Peyer's patch (tissue), 4 donors: ENCODE measurements at regions not wholly inside any gene's neighbourhood (a gene's known extent, or its start where the extent isn't known, plus 50 kb on each side); places are given as distances from the start of the nearest gene placed in this dataset.
A peak's percentile ranks its signal among the peaks of the same experiment; 100 is the strongest.

Experiments used
- DNase-seq, 3 donors: peaks; one replicate each; pipeline ENCODE4 v3.0.0-alpha.2; 2017 to 2019
- H3K27ac ChIP-seq, 4 donors: fragments of 200-600 bp; sonication (generic); one replicate each; pipeline ENCODE4 v1.5.1; 2016 to 2019
- H3K27me3 ChIP-seq, 2 donors: fragments of 200-600 bp; sonication (generic); one replicate each; pipeline ENCODE4 v1.5.1; 2019
- H3K36me3 ChIP-seq, 3 donors: fragments of 200-600 bp; sonication (generic); one replicate each; pipeline ENCODE4 v1.5.1; 2016 to 2019
- H3K4me1 ChIP-seq, 4 donors: fragments of 200-600 bp; sonication (generic); one replicate each; pipeline ENCODE4 v1.5.1; 2016 to 2019
- H3K4me3 ChIP-seq, 4 donors: fragments of 200-600 bp; sonication (generic); 1 replicate in 3 of 4; 2 replicates in 1 of 4; pipeline ENCODE4 v1.5.1; 2016 to 2019; ENCODE audit warnings: mild to moderate bottlenecking in 1 of 4
- H3K9me3 ChIP-seq, 4 donors: fragments of 200-600 bp; sonication (generic); one replicate each; pipeline ENCODE4 v1.5.1; 2016 to 2019; ENCODE audit warnings: mild to moderate bottlenecking in 1 of 4
- POLR2A ChIP-seq, 2 donors: fragments of 450-650 bp; IDR thresholded peaks; one replicate each; pipeline ENCODE4 v1.5.1; 2017; ENCODE audit warnings: antibody characterized with exemption in 2 of 2, mild to moderate bottlenecking in 2 of 2, moderate library complexity in 2 of 2
- TF ChIP-seq, protein P1 (sequence below), 6 experiments: fragments of 450-650 bp in 4 of 6; fragments of 200-600 bp in 2 of 6; sonication (generic) in 1 of 6; IDR thresholded peaks; one replicate each; pipeline ENCODE4 v1.5.1; 2017 to 2019; ENCODE audit warnings: antibody characterized with exemption in 6 of 6, mild to moderate bottlenecking in 3 of 6, moderate library complexity in 1 of 6

- Histone ChIP-seq H3K27ac (no peak overlapping the region), H3K9me3 (no peaks in the 10 kb centered on the region), H3K4me1 (no peaks in the 10 kb centered on the region), H3K27me3 (no peaks in the 10 kb centered on the region), H3K36me3 (no peaks in the 10 kb centered on the region), H3K4me3 (no peak overlapping the region)
- DNase-seq, result no peak
- TF ChIP-seq, protein P1, sequence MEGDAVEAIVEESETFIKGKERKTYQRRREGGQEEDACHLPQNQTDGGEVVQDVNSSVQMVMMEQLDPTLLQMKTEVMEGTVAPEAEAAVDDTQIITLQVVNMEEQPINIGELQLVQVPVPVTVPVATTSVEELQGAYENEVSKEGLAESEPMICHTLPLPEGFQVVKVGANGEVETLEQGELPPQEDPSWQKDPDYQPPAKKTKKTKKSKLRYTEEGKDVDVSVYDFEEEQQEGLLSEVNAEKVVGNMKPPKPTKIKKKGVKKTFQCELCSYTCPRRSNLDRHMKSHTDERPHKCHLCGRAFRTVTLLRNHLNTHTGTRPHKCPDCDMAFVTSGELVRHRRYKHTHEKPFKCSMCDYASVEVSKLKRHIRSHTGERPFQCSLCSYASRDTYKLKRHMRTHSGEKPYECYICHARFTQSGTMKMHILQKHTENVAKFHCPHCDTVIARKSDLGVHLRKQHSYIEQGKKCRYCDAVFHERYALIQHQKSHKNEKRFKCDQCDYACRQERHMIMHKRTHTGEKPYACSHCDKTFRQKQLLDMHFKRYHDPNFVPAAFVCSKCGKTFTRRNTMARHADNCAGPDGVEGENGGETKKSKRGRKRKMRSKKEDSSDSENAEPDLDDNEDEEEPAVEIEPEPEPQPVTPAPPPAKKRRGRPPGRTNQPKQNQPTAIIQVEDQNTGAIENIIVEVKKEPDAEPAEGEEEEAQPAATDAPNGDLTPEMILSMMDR (IDR thresholded peaks at IDR 0.05), result no peak
- no peak for TF ChIP-seq POLR2A (IDR thresholded peaks at IDR 0.05)
Measured at GRCh38 chr3:23077126-23077525, 126.0 kb upstream of the UBE2E2 start.

DNA sequence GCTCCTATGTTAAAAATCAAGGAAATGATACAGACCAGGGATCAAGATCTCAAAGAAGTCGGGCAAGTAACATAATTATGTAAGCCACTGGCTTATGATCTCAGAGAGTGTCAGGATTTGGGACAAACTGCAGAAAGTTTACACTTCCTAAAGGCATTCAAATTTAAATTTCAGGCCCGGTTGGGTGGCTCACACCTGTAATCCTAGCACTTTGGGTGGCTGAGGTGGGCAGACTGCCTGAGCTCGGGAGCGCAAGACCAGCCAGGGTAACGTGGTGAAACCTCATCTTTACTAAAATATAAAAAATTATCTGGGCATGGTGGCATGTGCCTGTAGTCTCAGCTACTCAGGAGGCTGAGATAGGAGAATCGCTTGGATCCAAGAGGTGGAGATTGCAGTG, 124.4 kb upstream of the UBE2E2 start:
- TF ChIP-seq, protein P1 (IDR thresholded peaks at IDR 0.05), result no peak
- no peak for TF ChIP-seq POLR2A (IDR thresholded peaks at IDR 0.05)
- H3K27ac ChIP-seq, result no peak overlapping the region
- no peaks in the 10 kb centered on the region for H3K36me3 ChIP-seq
- H3K27me3 ChIP-seq, result no peaks in the 10 kb centered on the region
- H3K4me3 ChIP-seq, result no peak overlapping the region
- no peaks in the 10 kb centered on the region for H3K4me1 ChIP-seq
- H3K9me3 ChIP-seq, result no peaks in the 10 kb centered on the region
- no peak for DNase-seq

- Histone ChIP-seq H3K36me3 (no peaks in the 10 kb centered on the region), H3K9me3 (no peaks in the 10 kb centered on the region), H3K27ac (no peak overlapping the region), H3K4me1 (no peaks in the 10 kb centered on the region), H3K4me3 (peak overlapping the region in 1 of 4 donors; percentile 13), H3K27me3 (no peaks in the 10 kb centered on the region)
- no peak for DNase-seq
- TF ChIP-seq, protein P1 (IDR thresholded peaks at IDR 0.05), result no peak
- no peak for TF ChIP-seq POLR2A (IDR thresholded peaks at IDR 0.05)
Measured at GRCh38 chr3:23079976-23080375, 123.2 kb upstream of the UBE2E2 start.

- no peaks in the 10 kb centered on the region for H3K27me3 ChIP-seq
- no peak for DNase-seq
- no peak for TF ChIP-seq POLR2A (IDR thresholded peaks at IDR 0.05)
Measured at GRCh38 chr3:23083701-23084100, 119.4 kb upstream of the UBE2E2 start.

GRCh38 chr3:23084367-23084766, 118.8 kb upstream of the UBE2E2 start:
- no peaks in the 10 kb centered on the region for H3K36me3 ChIP-seq
- no peaks in the 10 kb centered on the region for H3K9me3 ChIP-seq
- no peaks in the 10 kb centered on the region for H3K27me3 ChIP-seq
- TF ChIP-seq POLR2A (IDR thresholded peaks at IDR 0.05), result no peak
- TF ChIP-seq, protein P1 (IDR thresholded peaks at IDR 0.05), result no peak
- no peak for DNase-seq
- no peaks in the 10 kb centered on the region for H3K4me1 ChIP-seq
- H3K4me3 ChIP-seq, result no peak overlapping the region
- no peak overlapping the region for H3K27ac ChIP-seq

More at GRCh38 chr3:23083701-23084100, 119.4 kb upstream of the UBE2E2 start:
- Histone ChIP-seq H3K36me3 (no peaks in the 10 kb centered on the region), H3K27ac (no peak overlapping the region), H3K9me3 (no peaks in the 10 kb centered on the region), H3K4me1 (no peaks in the 10 kb centered on the region), H3K4me3 (no peak overlapping the region)

DNA sequence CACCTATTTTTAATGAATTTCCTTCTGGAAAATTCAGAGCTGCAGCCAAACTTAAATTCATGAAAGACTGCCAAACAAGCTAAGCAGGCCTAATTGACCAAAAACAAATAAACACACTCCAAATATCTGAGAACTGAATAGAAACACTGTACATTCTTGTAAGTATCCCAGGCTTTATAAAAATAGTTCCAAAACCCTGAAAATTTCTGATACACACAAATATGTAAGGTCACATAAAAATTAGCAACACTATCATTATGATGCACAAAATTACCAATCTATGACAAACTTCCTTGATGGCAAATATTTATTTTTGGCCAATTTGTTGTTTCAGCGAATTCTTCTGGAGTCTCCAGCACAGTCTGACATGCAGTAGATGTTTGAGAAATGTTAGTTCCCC, 117.9 kb upstream of the UBE2E2 start:
- Histone ChIP-seq H3K36me3 (no peaks in the 10 kb centered on the region), H3K4me3 (no peak overlapping the region), H3K27me3 (no peaks in the 10 kb centered on the region), H3K9me3 (no peaks in the 10 kb centered on the region), H3K27ac (no peak overlapping the region), H3K4me1 (no peaks in the 10 kb centered on the region)
- TF ChIP-seq, protein P1 (IDR thresholded peaks at IDR 0.05), result no peak
- no peak for TF ChIP-seq POLR2A (IDR thresholded peaks at IDR 0.05)
- DNase-seq, result no peak
